ENCODE measurements at regions not wholly inside any gene's neighbourhood (a gene's known extent, or its start where the extent isn't known, plus 50 kb on each side); places are given as distances from the start of the nearest gene placed in this dataset.

DNA sequence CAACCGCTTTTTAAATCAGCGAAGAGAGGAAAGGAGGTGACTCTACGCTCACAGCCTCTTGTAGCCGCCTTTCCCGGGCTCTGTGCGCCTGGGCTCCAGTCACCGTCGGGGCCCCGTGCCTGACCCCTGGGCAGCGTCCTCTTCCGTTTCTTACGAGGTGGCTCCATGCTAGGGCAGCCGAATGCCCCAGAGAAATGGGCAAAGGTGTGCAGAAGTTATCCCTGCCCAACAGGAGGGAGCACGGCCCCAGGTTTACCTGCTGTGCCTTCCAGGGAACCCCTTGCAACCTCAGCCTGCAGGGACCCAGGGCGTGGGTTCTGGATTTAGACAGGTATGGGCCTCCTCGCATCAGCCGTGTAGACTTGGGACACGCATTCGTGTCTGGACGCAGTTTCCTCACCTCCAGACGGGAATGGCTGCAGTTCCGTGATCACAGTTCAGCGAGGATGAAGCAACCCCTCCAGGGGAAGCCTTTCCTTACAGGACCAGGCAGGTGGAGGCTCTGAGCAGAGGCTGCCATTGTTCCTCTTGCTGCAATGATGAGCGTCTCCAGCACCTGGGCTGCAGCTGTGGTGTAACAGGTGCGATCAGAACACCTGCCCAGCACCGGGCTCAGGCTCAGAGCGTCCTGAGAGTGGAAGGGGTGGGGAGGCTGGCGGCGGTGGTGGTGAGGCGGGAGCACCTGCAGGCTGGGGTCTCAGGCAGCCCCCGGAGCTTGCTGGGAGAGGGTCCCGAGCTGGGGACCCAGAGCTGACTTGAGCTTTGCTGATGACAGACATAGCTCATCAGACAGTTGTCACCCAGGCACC, 81.3 kb upstream of the BHLHE23 start:
- H3K9me3 ChIP-seq: no peaks in the 10 kb centered on the region
- TF ChIP-seq CTCF (IDR thresholded peaks at IDR 0.05): no peak
- DNase-seq (peak in 2 of 3 donors; percentile 12 to 36), ATAC-seq (no peak)
- H3K4me3 ChIP-seq: no peak overlapping the region
- no peaks in the 10 kb centered on the region for H3K36me3 ChIP-seq (ENCODE audit: low read depth)
- H3K4me1 ChIP-seq (ENCODE audit: low read depth): no peaks in the 10 kb centered on the region
- intact Hi-C loops (cut with DNase I, micrococcal nuclease): no loop called here

GRCh38 chr20:63087236-63087871, 80.6 kb upstream of the BHLHE23 start:
- intact Hi-C loops (cut with DNase I, micrococcal nuclease): no loop called here

DNA sequence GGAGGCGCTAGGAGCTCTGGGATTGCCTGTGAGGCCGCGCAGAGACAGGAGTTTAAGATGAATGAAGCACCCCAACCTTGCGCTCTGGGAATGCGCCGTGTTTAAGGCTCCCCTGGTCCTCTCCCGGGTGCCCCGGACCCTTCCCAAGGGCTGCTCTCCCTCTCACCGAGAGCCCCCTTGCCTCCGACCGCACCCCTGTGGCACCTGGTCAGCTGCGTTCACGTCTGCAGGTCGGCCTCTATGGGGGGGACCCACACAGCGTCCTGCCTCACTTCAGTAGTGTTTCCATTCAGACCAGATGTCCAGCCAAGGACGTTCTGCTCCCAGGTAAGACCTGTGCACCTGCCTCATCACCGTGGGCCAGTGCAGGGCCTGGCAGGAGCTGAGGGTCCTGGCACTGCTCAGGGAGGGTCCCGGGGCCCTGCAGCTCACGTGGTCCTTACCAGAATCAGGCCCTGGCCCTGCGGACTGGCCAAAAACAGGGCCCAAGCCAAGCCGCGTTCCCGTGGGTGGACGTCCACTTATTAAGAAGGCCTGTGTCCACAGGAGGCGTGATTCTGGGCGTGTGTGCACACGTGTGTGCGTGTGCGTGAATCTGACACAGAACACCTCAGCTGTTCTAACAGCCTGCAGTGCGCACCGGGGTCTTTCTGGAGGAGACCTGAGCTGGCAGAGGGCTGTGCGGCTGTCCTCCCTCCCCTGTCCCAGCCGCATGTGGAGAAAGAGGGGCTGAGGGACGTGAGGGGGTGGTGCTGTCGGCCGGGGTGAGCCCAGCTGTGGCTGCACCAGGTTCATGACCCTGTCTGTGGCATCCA, 79.9 kb upstream of the BHLHE23 start:
- ATAC-seq (no peak), DNase-seq (peak in 2 of 3 donors; percentile 8 to 33)
- intact Hi-C loops (cut with DNase I, micrococcal nuclease): no loop called here

More at GRCh38 chr20:63087236-63087871, 80.6 kb upstream of the BHLHE23 start:
- H3K4me1 ChIP-seq (ENCODE audit: low read depth): no peaks in the 10 kb centered on the region
- ATAC-seq: no peak
- TF ChIP-seq CTCF (IDR thresholded peaks at IDR 0.05): no peak
- no peak overlapping the region for H3K4me3 ChIP-seq
- H3K36me3 ChIP-seq (ENCODE audit: low read depth): no peaks in the 10 kb centered on the region
- no peaks in the 10 kb centered on the region for H3K9me3 ChIP-seq
- DNase-seq: peak in 2 of 3 donors; percentile 8 to 36

DNA sequence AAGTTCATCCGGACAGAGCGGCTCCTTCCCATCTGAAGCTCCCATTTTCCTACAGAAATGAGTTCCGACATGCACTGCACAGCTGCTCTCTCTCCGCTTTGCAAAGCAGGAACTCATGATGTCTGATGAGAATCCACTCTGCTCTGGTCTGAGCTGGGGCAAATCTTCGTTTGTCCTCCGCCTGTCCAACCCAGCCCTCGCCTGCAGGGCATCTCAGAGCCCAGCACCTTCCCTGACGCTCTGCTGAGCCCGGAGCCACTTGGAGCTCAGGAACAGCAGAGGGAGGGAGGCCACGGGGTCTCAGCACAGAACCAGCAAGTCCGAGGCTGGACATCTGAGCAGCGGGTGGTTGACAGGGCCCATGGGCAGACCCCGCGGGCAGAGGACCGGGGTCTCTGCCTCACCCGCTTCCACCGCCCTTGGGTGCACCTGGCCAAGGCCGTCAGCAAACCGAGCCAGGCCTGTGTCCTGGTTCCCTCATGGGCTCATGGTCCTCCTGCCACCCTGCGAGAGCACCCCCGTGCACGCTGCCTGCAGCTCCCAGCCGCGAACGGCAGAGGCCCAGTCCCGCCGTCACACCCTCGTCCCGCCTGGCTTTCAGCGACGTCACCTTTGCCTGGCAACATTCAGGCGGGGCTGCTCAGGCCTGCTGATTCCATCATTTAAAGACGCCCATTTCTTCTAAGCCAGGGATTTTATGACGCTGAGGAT, 78.5 kb upstream of the BHLHE23 start:
- intact Hi-C loops (cut with DNase I, micrococcal nuclease): no loop called here
- no peaks in the 10 kb centered on the region for H3K9me3 ChIP-seq
- peak in 2 of 3 donors; percentile 10 to 43 for DNase-seq
- H3K36me3 ChIP-seq (ENCODE audit: low read depth): no peaks in the 10 kb centered on the region
- no peaks in the 10 kb centered on the region for H3K4me1 ChIP-seq (ENCODE audit: low read depth)
- ATAC-seq: peak; percentile 36
- TF ChIP-seq CTCF (IDR thresholded peaks at IDR 0.05): no peak
- H3K4me3 ChIP-seq: no peak overlapping the region

More for the DNA sequence above, 79.9 kb upstream of the BHLHE23 start:
- Histone ChIP-seq H3K9me3 (no peaks in the 10 kb centered on the region), H3K36me3 (ENCODE audit: low read depth) (no peaks in the 10 kb centered on the region), H3K4me1 (ENCODE audit: low read depth) (no peaks in the 10 kb centered on the region), H3K4me3 (no peak overlapping the region)
- no peak for TF ChIP-seq CTCF (IDR thresholded peaks at IDR 0.05)

DNA sequence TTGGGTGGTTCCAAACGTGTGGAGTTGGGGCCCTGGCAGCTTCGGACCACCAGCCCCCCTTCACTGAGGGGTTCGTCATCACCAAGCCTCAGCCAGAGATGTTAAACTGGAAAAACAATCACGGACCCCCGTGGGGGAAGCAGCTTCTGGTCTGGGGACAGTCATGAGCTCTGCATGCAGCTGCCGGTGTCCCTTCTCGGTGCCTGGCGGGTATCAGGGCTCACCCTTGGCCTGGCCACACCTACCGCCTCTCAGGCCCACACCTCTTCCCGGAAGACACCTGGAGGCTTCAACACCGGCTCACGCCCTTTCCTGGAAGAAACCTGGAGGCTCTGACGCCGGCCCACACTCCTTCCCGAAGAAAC, 77.8 kb upstream of the BHLHE23 start:
- no peaks in the 10 kb centered on the region for H3K4me1 ChIP-seq (ENCODE audit: low read depth)
- H3K9me3 ChIP-seq: no peaks in the 10 kb centered on the region
- no peak overlapping the region for H3K4me3 ChIP-seq
- no peak for TF ChIP-seq CTCF (IDR thresholded peaks at IDR 0.05)
- DNase-seq (peak in 2 of 3 donors; percentile 9 to 37), ATAC-seq (peak; percentile 35)
- H3K36me3 ChIP-seq (ENCODE audit: low read depth): no peaks in the 10 kb centered on the region
- intact Hi-C loops (cut with DNase I, micrococcal nuclease): no loop called here
